ENCODE measurements at regions not wholly inside any gene's neighbourhood (a gene's known extent, or its start where the extent isn't known, plus 50 kb on each side); places are given as distances from the start of the nearest gene placed in this dataset.
"Not testable (repeated sequence)": the region's sequence is repeated elsewhere in the genome, so short reads cannot be mapped to it uniquely, and the experiment has no call there.

GRCh38 chr2:89325894-89326293 is 634.4 kb downstream of the RPIA start:
- DNase-seq: not testable (repeated sequence)

GRCh38 chr2:89326455-89326854 is 635.0 kb downstream of the RPIA start:
- DNase-seq: not testable (repeated sequence)

GRCh38 chr2:89328790-89329189 is 637.3 kb downstream of the RPIA start:
- not testable (repeated sequence) for DNase-seq

All from T-helper 1 cell (primary cell).